HepG2 (cell line): ENCODE measurements at regions not wholly inside any gene's neighbourhood (a gene's known extent, or its start where the extent isn't known, plus 50 kb on each side); places are given as distances from the start of the nearest gene placed in this dataset.

ENCODE experiments used
- JUND ChIP-seq: sonication (generic); formaldehyde crosslinking; IDR thresholded peaks from 2 replicates; pipeline ENCODE4 v1.8.0; 2022; ENCODE audit warnings: mild to moderate bottlenecking, missing genetic modification reagents
- KDM5A ChIP-seq: fragments of 200-600 bp; sonication (generic); IDR thresholded peaks from 2 replicates; pipeline ENCODE4 v1.7.0; 2018; ENCODE audit warnings: antibody characterized with exemption, mild to moderate bottlenecking, low read length, borderline replicate concordance
- MAFK ChIP-seq, 2 experiments: IDR thresholded peaks in 1 of 2; conservative IDR thresholded peaks in 1 of 2; 2 replicates each; pipeline ENCODE4 v1.6.1; 2011; ENCODE audit warnings: improper control_type of control experiment in 2 of 2, low read length in 2 of 2
- MTA1 ChIP-seq: sonication (generic); formaldehyde crosslinking; IDR thresholded peaks from 2 replicates; pipeline ENCODE4 v1.4.0; 2020; ENCODE audit warnings: missing genetic modification reagents, mild to moderate bottlenecking, borderline replicate concordance
- RFX5 ChIP-seq: IDR thresholded peaks from 2 replicates; pipeline ENCODE4 v1.6.1; 2011; ENCODE audit warnings: low read depth, low read length, improper control_type of control experiment
- ZNF232 ChIP-seq: sonication (generic); formaldehyde crosslinking; IDR thresholded peaks from 2 replicates; pipeline ENCODE4 v1.4.0; 2020; ENCODE audit warnings: missing genetic modification reagents, borderline replicate concordance
- ZNF333 ChIP-seq: sonication (generic); formaldehyde crosslinking; IDR thresholded peaks from 2 replicates; pipeline ENCODE4 v1.4.0; 2020; ENCODE audit warnings: mild to moderate bottlenecking, missing genetic modification reagents, borderline replicate concordance
- ZNF557 ChIP-seq: sonication (generic); formaldehyde crosslinking; IDR thresholded peaks from 2 replicates; pipeline ENCODE4 v1.4.0; 2020; ENCODE audit warnings: missing genetic modification reagents
- TF ChIP-seq, protein P1 (sequence below): sonication (generic); formaldehyde crosslinking; IDR thresholded peaks from 2 replicates; pipeline ENCODE4 v1.4.0; 2020; ENCODE audit warnings: low read depth, missing genetic modification reagents
- TF ChIP-seq, protein P2 (sequence below): sonication (generic); formaldehyde crosslinking; IDR thresholded peaks from 2 replicates; pipeline ENCODE4 v1.4.0; 2020; ENCODE audit warnings: missing genetic modification reagents
- TF ChIP-seq, protein P3 (sequence below): sonication (generic); formaldehyde crosslinking; IDR thresholded peaks from 2 replicates; pipeline ENCODE4 v1.5.0; 2020; ENCODE audit warnings: mild to moderate bottlenecking, missing genetic modification reagents, moderate library complexity

DNA sequence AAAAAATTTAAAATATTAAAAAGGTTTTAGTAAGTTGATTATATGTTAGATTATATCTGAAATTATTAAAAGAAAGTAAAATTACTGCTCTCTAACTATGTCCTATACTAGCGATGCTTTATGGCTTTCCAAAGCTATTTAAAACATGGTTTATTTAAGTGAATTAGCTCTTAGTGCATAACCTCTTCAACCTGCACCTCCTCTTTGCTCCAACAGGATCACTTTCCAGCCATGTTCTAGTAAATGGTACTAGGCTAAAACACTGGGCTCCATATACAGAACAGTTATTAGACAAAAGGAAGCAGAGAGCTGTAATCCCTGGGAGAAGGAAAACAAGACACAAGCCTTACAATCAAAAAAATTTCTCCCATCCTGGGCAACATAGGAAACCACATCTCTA is 314.9 kb upstream of the ECI2 start:
- TF ChIP-seq MAFK (conservative IDR thresholded peaks at IDR 0.05 in 1 of 2, IDR thresholded peaks at IDR 0.05 in 1 of 2; ENCODE audit: low read length in 2 of 2) (no peak), KDM5A (no peak), RFX5 (no peak), ZNF232 (CRISPR knock-in tag) (no peak), ZNF557 (CRISPR knock-in tag) (no peak), MTA1 (CRISPR knock-in tag) (no peak), ZNF333 (CRISPR knock-in tag) (no peak), JUND (CRISPR knock-in tag) (no peak)
- TF ChIP-seq, protein P1, sequence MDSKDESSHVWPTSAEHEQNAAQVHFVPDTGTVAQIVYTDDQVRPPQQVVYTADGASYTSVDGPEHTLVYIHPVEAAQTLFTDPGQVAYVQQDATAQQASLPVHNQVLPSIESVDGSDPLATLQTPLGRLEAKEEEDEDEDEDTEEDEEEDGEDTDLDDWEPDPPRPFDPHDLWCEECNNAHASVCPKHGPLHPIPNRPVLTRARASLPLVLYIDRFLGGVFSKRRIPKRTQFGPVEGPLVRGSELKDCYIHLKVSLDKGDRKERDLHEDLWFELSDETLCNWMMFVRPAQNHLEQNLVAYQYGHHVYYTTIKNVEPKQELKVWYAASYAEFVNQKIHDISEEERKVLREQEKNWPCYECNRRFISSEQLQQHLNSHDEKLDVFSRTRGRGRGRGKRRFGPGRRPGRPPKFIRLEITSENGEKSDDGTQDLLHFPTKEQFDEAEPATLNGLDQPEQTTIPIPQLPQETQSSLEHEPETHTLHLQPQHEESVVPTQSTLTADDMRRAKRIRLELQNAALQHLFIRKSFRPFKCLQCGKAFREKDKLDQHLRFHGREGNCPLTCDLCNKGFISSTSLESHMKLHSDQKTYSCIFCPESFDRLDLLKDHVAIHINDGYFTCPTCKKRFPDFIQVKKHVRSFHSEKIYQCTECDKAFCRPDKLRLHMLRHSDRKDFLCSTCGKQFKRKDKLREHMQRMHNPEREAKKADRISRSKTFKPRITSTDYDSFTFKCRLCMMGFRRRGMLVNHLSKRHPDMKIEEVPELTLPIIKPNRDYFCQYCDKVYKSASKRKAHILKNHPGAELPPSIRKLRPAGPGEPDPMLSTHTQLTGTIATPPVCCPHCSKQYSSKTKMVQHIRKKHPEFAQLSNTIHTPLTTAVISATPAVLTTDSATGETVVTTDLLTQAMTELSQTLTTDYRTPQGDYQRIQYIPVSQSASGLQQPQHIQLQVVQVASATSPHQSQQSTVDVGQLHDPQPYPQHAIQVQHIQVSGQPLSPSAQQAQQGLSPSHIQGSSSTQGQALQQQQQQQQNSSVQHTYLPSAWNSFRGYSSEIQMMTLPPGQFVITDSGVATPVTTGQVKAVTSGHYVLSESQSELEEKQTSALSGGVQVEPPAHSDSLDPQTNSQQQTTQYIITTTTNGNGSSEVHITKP (CRISPR knock-in tag) = no peak
- TF ChIP-seq, protein P2, sequence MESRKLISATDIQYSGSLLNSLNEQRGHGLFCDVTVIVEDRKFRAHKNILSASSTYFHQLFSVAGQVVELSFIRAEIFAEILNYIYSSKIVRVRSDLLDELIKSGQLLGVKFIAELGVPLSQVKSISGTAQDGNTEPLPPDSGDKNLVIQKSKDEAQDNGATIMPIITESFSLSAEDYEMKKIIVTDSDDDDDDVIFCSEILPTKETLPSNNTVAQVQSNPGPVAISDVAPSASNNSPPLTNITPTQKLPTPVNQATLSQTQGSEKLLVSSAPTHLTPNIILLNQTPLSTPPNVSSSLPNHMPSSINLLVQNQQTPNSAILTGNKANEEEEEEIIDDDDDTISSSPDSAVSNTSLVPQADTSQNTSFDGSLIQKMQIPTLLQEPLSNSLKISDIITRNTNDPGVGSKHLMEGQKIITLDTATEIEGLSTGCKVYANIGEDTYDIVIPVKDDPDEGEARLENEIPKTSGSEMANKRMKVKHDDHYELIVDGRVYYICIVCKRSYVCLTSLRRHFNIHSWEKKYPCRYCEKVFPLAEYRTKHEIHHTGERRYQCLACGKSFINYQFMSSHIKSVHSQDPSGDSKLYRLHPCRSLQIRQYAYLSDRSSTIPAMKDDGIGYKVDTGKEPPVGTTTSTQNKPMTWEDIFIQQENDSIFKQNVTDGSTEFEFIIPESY = no peak
- TF ChIP-seq, protein P3, sequence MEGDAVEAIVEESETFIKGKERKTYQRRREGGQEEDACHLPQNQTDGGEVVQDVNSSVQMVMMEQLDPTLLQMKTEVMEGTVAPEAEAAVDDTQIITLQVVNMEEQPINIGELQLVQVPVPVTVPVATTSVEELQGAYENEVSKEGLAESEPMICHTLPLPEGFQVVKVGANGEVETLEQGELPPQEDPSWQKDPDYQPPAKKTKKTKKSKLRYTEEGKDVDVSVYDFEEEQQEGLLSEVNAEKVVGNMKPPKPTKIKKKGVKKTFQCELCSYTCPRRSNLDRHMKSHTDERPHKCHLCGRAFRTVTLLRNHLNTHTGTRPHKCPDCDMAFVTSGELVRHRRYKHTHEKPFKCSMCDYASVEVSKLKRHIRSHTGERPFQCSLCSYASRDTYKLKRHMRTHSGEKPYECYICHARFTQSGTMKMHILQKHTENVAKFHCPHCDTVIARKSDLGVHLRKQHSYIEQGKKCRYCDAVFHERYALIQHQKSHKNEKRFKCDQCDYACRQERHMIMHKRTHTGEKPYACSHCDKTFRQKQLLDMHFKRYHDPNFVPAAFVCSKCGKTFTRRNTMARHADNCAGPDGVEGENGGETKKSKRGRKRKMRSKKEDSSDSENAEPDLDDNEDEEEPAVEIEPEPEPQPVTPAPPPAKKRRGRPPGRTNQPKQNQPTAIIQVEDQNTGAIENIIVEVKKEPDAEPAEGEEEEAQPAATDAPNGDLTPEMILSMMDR (CRISPR knock-in tag) = no peak
